GM12878 (cell line): ENCODE measurements at regions not wholly inside any gene's neighbourhood (a gene's known extent, or its start where the extent isn't known, plus 50 kb on each side); places are given as distances from the start of the nearest gene placed in this dataset.

Source experiments
- ATAC-seq: fragments of 200-7000 bp; cut with Tn5 transposase; 3 replicates; pipeline ENCODE4 v1.9.1; 2020; ENCODE audit warnings: mild to moderate bottlenecking, moderate library complexity
- BruUV-seq: library from RNA; stranded (reverse); fragments of 400-500 nt; replicated peaks from 2 replicates; lab custom pipeline; 2021; lab: Mats Ljungman, UMichigan
- CTCF ChIA-PET: fragments of 300-600 bp; sonication (Branson Sonifier 250); formaldehyde crosslinking; extraction: SDS; loops from one replicate; lab custom pipeline; 2021; ENCODE audit warnings: inconsistent platforms; lab: Yijun Ruan, JAX
- POLR2A ChIA-PET: fragments of 350-600 bp; formaldehyde crosslinking; extraction: SDS; loops from one replicate; lab custom pipeline; 2021; ENCODE audit warnings: inconsistent platforms; lab: Charles Lee
- RAD21 ChIA-PET: fragments of 300-600 bp; sonication (Branson Sonifier 250); formaldehyde crosslinking; loops from one replicate; lab custom pipeline; 2023; ENCODE audit warnings: antibody characterized with exemption; ENCODE audit not compliant: unreplicated experiment; lab: Charles Lee
- SMC1A ChIA-PET: fragments of 300-600 bp; sonication (Branson Sonifier 250); formaldehyde crosslinking; loops from one replicate; lab custom pipeline; 2023; ENCODE audit not compliant: unreplicated experiment, uncharacterized antibody; lab: Charles Lee
- DNase-seq: peaks from one replicate; pipeline ENCODE4 v3.0.0-alpha.2; 2011; ENCODE audit warnings: low read depth, low spot score
- FAIRE-seq: peaks from 3 replicates; lab custom pipeline; 2011; peaks lifted over from hg19 to GRCh38; lab: Jason Lieb, UNC
- H2AFZ ChIP-seq: 2 replicates; pipeline ENCODE4 v1.6.0; 2011; ENCODE audit warnings: low read depth, low read length, control low read depth; ENCODE audit not compliant: control insufficient read depth
- H3K27ac ChIP-seq: 2 replicates; pipeline ENCODE4 v1.5.1; 2011; ENCODE audit warnings: control low read depth; ENCODE audit not compliant: control insufficient read depth, insufficient read depth
- H3K27me3 ChIP-seq, 2 experiments: replicated peaks in 1 of 2; 2 replicates each; pipeline versions ENCODE4 v1.6.0 to v1.6.1; 2011; ENCODE audit warnings: low read length in 1 of 2; ENCODE audit not compliant: control insufficient read depth in 2 of 2, insufficient read depth in 2 of 2
- H3K36me3 ChIP-seq, 2 experiments: 2 replicates each; pipeline ENCODE4 v1.5.1; 2011; ENCODE audit warnings: low read length in 1 of 2; ENCODE audit not compliant: control insufficient read depth in 2 of 2, insufficient read depth in 2 of 2
- H3K4me1 ChIP-seq: 2 replicates; pipeline ENCODE4 v1.6.1; 2011; ENCODE audit warnings: mild to moderate bottlenecking, low read length, moderate library complexity, mixed read lengths; ENCODE audit not compliant: control insufficient read depth, insufficient read depth
- H3K4me2 ChIP-seq: 2 replicates; pipeline ENCODE4 v1.6.0; 2011; ENCODE audit warnings: control low read depth; ENCODE audit not compliant: control insufficient read depth, insufficient read depth
- H3K4me3 ChIP-seq: fragments of 200-600 bp; sonication (generic); 2 replicates; pipeline ENCODE4 v1.5.1; 2016
- H3K79me2 ChIP-seq: 2 replicates; pipeline ENCODE4 v1.6.0; 2011; ENCODE audit warnings: low read length; ENCODE audit not compliant: control insufficient read depth, insufficient read depth
- H3K9ac ChIP-seq: 2 replicates; pipeline ENCODE4 v1.8.0; 2011; ENCODE audit warnings: low read length, control low read depth, mixed read lengths; ENCODE audit not compliant: control insufficient read depth, insufficient read depth
- H3K9me3 ChIP-seq: replicated peaks from 3 replicates; pipeline ENCODE4 v1.5.1; 2011; ENCODE audit warnings: mild to moderate bottlenecking, low read length; ENCODE audit not compliant: control insufficient read depth, insufficient read depth
- H4K20me1 ChIP-seq: 2 replicates; pipeline ENCODE4 v1.6.0; 2011; ENCODE audit not compliant: control insufficient read depth, insufficient read depth
- NR2C1 ChIP-seq: fragments of 450-650 bp; IDR thresholded peaks from 2 replicates; pipeline ENCODE4 v1.6.1; 2017; ENCODE audit warnings: antibody characterized with exemption, mild to moderate bottlenecking, moderate library complexity
- NR2C2 ChIP-seq: IDR thresholded peaks from 2 replicates; pipeline ENCODE4 v1.6.1; 2011; ENCODE audit warnings: borderline replicate concordance, low read depth; ENCODE audit not compliant: control insufficient read depth, insufficient read length
- TBL1XR1 ChIP-seq: IDR thresholded peaks from 2 replicates; pipeline ENCODE4 v1.6.1; 2012; ENCODE audit warnings: low read depth, low read length, improper control_type of control experiment
- WGBS: methylation state at CpG from one replicate; pipeline ENCODE4 v1.1.6; 2016; ENCODE audit warnings: low lambda C conversion rate; ENCODE audit not compliant: insufficient replicate concordance, insufficient coverage; ENCODE audit errors: missing lambda C conversion rate; 5-methylcytosine and 5-hydroxymethylcytosine counted together
- in situ Hi-C: fragments of 300-500 bp; cut with MboI; formaldehyde crosslinking; loops from 9 replicates; pipeline ENCODE4 v1.14.3; 2018; ENCODE audit warnings: mixed read lengths
- intact Hi-C: fragments of 100-400 bp; cut with micrococcal nuclease; formaldehyde crosslinking; loops from one replicate; pipeline ENCODE4 v1.14.2; 2022; ENCODE audit not compliant: unreplicated experiment
- TF ChIP-seq, protein P1 (sequence below): fragments of 450-650 bp; IDR thresholded peaks from 2 replicates; pipeline ENCODE4 v1.6.1; 2017; ENCODE audit warnings: mild to moderate bottlenecking, moderate library complexity

DNA sequence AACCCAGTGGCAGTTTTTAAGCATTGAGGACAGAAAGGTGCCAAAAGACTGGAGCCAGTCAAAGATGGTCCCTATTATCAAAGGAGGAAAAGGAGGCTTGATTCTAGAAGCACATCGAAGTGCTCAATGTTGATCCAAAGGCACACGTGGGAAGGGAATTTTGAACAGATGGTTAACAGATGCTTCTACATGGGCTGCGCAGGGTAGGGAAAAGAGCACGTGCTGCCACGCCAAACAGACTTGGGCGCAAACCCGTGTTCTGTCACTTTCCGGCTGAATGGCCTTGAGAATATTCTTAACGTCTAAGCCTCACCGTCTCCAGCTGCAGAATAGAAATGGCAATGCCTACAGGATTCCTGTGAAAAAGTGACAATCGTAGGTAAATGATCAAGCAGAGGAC, 217.9 kb upstream of the MTNR1B start (continued):
- TF ChIP-seq, protein P1, sequence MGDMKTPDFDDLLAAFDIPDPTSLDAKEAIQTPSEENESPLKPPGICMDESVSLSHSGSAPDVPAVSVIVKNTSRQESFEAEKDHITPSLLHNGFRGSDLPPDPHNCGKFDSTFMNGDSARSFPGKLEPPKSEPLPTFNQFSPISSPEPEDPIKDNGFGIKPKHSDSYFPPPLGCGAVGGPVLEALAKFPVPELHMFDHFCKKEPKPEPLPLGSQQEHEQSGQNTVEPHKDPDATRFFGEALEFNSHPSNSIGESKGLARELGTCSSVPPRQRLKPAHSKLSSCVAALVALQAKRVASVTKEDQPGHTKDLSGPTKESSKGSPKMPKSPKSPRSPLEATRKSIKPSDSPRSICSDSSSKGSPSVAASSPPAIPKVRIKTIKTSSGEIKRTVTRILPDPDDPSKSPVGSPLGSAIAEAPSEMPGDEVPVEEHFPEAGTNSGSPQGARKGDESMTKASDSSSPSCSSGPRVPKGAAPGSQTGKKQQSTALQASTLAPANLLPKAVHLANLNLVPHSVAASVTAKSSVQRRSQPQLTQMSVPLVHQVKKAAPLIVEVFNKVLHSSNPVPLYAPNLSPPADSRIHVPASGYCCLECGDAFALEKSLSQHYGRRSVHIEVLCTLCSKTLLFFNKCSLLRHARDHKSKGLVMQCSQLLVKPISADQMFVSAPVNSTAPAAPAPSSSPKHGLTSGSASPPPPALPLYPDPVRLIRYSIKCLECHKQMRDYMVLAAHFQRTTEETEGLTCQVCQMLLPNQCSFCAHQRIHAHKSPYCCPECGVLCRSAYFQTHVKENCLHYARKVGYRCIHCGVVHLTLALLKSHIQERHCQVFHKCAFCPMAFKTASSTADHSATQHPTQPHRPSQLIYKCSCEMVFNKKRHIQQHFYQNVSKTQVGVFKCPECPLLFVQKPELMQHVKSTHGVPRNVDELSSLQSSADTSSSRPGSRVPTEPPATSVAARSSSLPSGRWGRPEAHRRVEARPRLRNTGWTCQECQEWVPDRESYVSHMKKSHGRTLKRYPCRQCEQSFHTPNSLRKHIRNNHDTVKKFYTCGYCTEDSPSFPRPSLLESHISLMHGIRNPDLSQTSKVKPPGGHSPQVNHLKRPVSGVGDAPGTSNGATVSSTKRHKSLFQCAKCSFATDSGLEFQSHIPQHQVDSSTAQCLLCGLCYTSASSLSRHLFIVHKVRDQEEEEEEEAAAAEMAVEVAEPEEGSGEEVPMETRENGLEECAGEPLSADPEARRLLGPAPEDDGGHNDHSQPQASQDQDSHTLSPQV = no peak
- TF ChIP-seq, all 136 proteins: peak for 0

DNA sequence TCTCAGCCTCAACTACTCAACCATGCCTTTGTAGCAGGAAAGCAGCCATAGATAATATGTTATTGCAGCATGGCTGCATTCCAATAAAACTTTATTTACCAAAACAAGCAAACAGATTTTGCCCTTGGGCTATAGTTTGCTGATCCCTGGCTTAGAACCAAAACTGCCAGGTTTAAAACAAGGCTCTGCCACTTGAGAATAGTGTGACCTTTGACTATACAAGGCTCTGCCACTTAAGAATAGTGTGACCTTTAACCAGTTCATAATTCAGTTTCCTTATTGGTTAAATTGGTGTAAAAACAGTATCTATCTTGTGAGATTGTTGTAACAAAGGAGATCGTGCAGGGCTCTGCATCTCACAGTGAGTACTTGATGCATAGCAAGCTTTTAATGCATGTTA, 217.3 kb upstream of the MTNR1B start:
- no peak for DNase-seq
- Histone ChIP-seq H3K27ac (no peak overlapping the region), H2AFZ (no peak overlapping the region), H3K9me3 (no peaks in the 10 kb centered on the region), H3K4me3 (no peak overlapping the region), H3K4me2 (no peak overlapping the region), H3K4me1 (no peaks in the 10 kb centered on the region), H4K20me1 (no peaks in the 10 kb centered on the region), H3K27me3 (no peaks in the 10 kb centered on the region; a peak in 1 of 4 replicates), H3K79me2 (no peaks in the 10 kb centered on the region), H3K36me3 (no peaks in the 10 kb centered on the region), H3K9ac (no peak overlapping the region)
- CTCF ChIA-PET = no interaction called here
- no TSS peak for BruUV-seq
- RAD21 ChIA-PET = no interaction called here
- TF ChIP-seq TBL1XR1 (no peak), NR2C1 (no peak), NR2C2 (no peak)
- SMC1A ChIA-PET = no interaction called here
- POLR2A ChIA-PET = no interaction called here
- no peak for FAIRE-seq
- in situ Hi-C loops = no loop called here
- 29% methylated on average over 1 of the region's 1 CpG for WGBS
- intact Hi-C loops = no loop called here
- no peak for ATAC-seq
